GM18870 (cell line): ENCODE measurements at regions not wholly inside any gene's neighbourhood (a gene's known extent, or its start where the extent isn't known, plus 50 kb on each side); places are given as distances from the start of the nearest gene placed in this dataset.

Source experiments
- ATAC-seq: cut with Tn5 transposase; IDR thresholded peaks from one replicate; pipeline ENCODE4 v1.9.1; 2021; ENCODE audit warnings: moderate library complexity; ENCODE audit not compliant: unreplicated experiment

- ATAC-seq = no peak
Measured at GRCh38 chr13:72384186-72384823, 343.1 kb downstream of the MZT1 start.

- no peak for ATAC-seq
Measured at GRCh38 chr13:72383646-72384045, 343.8 kb downstream of the MZT1 start.

GRCh38 chr13:72379581-72379980 is 347.8 kb downstream of the MZT1 start:
- ATAC-seq = no peak

GRCh38 chr13:72368031-72368430 is 359.4 kb downstream of the MZT1 start:
- ATAC-seq = no peak

GRCh38 chr13:72346716-72347115 is 380.7 kb downstream of the MZT1 start:
- ATAC-seq = no peak

GRCh38 chr13:72342364-72342763 is 385.1 kb downstream of the MZT1 start:
- ATAC-seq = no peak

GRCh38 chr13:72341904-72342303 is 385.5 kb downstream of the MZT1 start:
- no peak for ATAC-seq

- ATAC-seq = no peak
Measured at GRCh38 chr13:72317346-72318109, 409.9 kb downstream of the MZT1 start.

GRCh38 chr13:72316716-72317115 is 410.7 kb downstream of the MZT1 start:
- no peak for ATAC-seq

GRCh38 chr13:72315312-72315711 is 412.1 kb downstream of the MZT1 start:
- no peak for ATAC-seq

- no peak for ATAC-seq
Measured at GRCh38 chr13:72314210-72314609, 413.2 kb downstream of the MZT1 start.

GRCh38 chr13:72313546-72313945 is 413.9 kb downstream of the MZT1 start:
- no peak for ATAC-seq

- ATAC-seq = no peak
Measured at GRCh38 chr13:72303941-72304746, 423.3 kb downstream of the MZT1 start.

GRCh38 chr13:72296246-72296645 is 429.2 kb upstream of the DACH1 start:
- no peak for ATAC-seq

- ATAC-seq = no peak
Measured at GRCh38 chr13:72295153-72295552, 428.1 kb upstream of the DACH1 start.

GRCh38 chr13:72293206-72293605 is 426.2 kb upstream of the DACH1 start:
- ATAC-seq = no peak

- no peak for ATAC-seq
Measured at GRCh38 chr13:72290962-72291681, 424.1 kb upstream of the DACH1 start.

GRCh38 chr13:72286421-72286820 is 419.4 kb upstream of the DACH1 start:
- no peak for ATAC-seq

GRCh38 chr13:72284791-72285190 is 417.8 kb upstream of the DACH1 start:
- no peak for ATAC-seq

- ATAC-seq = no peak
Measured at GRCh38 chr13:72261732-72262131, 394.7 kb upstream of the DACH1 start.

GRCh38 chr13:72259528-72259927 is 392.5 kb upstream of the DACH1 start:
- ATAC-seq = no peak
